MM.1S (cell line): ENCODE measurements at regions not wholly inside any gene's neighbourhood (a gene's known extent, or its start where the extent isn't known, plus 50 kb on each side); places are given as distances from the start of the nearest gene placed in this dataset.

ENCODE experiments used
- DNase-seq: peaks from one replicate; pipeline ENCODE4 v3.0.0-alpha.2; 2015
- H2AFZ ChIP-seq: fragments of 300-600 bp; sonication (generic); 2 replicates; pipeline ENCODE4 v1.6.0; 2016; ENCODE audit warnings: antibody characterized with exemption, low read length
- H3F3A ChIP-seq: fragments of 300-600 bp; sonication (generic); 2 replicates; pipeline ENCODE4 v1.6.1; 2016; ENCODE audit warnings: mild to moderate bottlenecking, antibody characterized with exemption, low read length, moderate library complexity, mixed read lengths; ENCODE audit not compliant: insufficient read depth
- H3K27ac ChIP-seq: fragments of 300-600 bp; sonication (generic); 2 replicates; pipeline ENCODE4 v1.5.1; 2016; ENCODE audit warnings: mild to moderate bottlenecking, low read length
- H3K27me3 ChIP-seq: fragments of 300-600 bp; sonication (generic); replicated peaks from 2 replicates; pipeline ENCODE4 v1.6.0; 2016; ENCODE audit warnings: low read length; ENCODE audit not compliant: insufficient read depth
- H3K36me3 ChIP-seq: fragments of 300-600 bp; sonication (generic); replicated peaks from 2 replicates; pipeline ENCODE4 v1.6.1; 2016; ENCODE audit warnings: mild to moderate bottlenecking, low read length, mixed read lengths; ENCODE audit not compliant: insufficient read depth
- H3K4me1 ChIP-seq: fragments of 300-600 bp; sonication (generic); 2 replicates; pipeline ENCODE4 v1.6.1; 2016; ENCODE audit warnings: low read length, mixed read lengths
- H3K4me2 ChIP-seq: fragments of 300-600 bp; sonication (generic); 2 replicates; pipeline ENCODE4 v1.6.0; 2016; ENCODE audit warnings: low read depth, low read length
- H3K4me3 ChIP-seq: fragments of 300-600 bp; sonication (generic); 2 replicates; pipeline ENCODE4 v1.5.1; 2016; ENCODE audit warnings: low read length, mixed read lengths
- H3K79me2 ChIP-seq: fragments of 300-600 bp; sonication (generic); 2 replicates; pipeline ENCODE4 v1.6.1; 2016; ENCODE audit warnings: mixed run types, low read length, mixed read lengths
- H3K9ac ChIP-seq: fragments of 300-600 bp; sonication (generic); 2 replicates; pipeline ENCODE4 v1.6.1; 2016; ENCODE audit warnings: low read length, mixed read lengths
- H3K9me2 ChIP-seq: fragments of 300-600 bp; sonication (generic); replicated peaks from 2 replicates; pipeline ENCODE4 v1.6.1; 2016; ENCODE audit warnings: mild to moderate bottlenecking, low read length, mixed read lengths; ENCODE audit not compliant: insufficient read depth
- H3K9me3 ChIP-seq: fragments of 300-600 bp; sonication (generic); replicated peaks from 2 replicates; pipeline ENCODE4 v1.6.1; 2016; ENCODE audit warnings: mild to moderate bottlenecking, low read length, mixed read lengths; ENCODE audit not compliant: insufficient read depth
- H4K20me1 ChIP-seq: fragments of 300-600 bp; sonication (generic); 2 replicates; pipeline ENCODE4 v1.6.1; 2016; ENCODE audit warnings: mild to moderate bottlenecking, low read length, moderate library complexity, mixed read lengths; ENCODE audit not compliant: insufficient read depth
- EZH2 ChIP-seq: fragments of 300-600 bp; sonication (generic); optimal IDR thresholded peaks from 2 replicates; pipeline ENCODE3; 2017; ENCODE audit warnings: low read depth, mild to moderate bottlenecking, antibody characterized with exemption, low read length, mixed read lengths
- EZH2phosphoT487 ChIP-seq: fragments of 300-600 bp; sonication (generic); IDR thresholded peaks from 2 replicates; pipeline ENCODE4 v1.6.1; 2018; ENCODE audit warnings: antibody characterized with exemption, low read length
- TF ChIP-seq, protein P1 (sequence below): fragments of 300-600 bp; sonication (generic); IDR thresholded peaks from 2 replicates; pipeline ENCODE4 v1.5.1; 2016; ENCODE audit warnings: antibody characterized with exemption, low read length, mixed read lengths

DNA sequence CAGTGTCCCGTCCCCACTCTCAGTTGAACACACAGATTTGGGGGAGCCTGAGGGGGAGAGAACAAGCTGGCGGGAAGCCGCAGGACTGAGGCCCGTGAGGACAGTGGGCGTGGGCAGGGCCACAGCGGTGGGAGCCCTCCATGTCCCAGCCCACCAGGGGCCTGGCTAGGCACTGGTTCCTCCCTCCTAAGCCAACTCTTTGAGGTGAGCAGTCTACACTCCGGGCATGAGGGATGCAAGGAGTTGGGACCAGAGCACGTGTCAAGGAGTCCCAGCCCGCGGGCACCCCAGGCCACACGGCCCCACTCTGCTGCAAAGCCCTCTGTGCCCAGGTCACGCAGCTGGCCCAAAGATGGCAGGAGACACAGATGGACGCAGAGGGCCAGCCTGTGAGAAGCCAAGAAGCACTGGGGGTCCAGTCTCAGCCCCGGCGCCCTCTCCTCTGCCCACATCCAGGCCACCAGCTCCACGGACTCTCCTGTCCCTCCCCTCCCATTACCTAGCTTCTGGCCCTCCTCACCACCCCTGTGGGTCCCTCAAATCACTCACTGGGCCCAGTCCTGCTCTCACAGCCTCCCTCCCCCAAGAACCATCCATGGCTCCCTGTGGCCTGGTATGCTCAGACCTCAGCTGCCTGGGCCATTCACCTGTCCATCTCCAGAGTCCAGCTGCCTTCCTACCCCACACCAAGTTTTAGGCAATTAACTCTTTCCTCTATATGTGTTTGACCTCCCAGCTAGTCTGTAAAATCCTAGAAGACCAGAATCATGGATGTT, 206.5 kb downstream of the RBFOX3 start:
- no peaks in the 10 kb centered on the region for H4K20me1 ChIP-seq
- no peak overlapping the region for H3K27ac ChIP-seq
- H3K4me2 ChIP-seq, result no peak overlapping the region
- H3K4me3 ChIP-seq, result no peak overlapping the region
- H3K79me2 ChIP-seq, result no peaks in the 10 kb centered on the region
- H3K27me3 ChIP-seq, result peaks cover 93% of the 10 kb centered on the region
- H3K4me1 ChIP-seq, result no peaks in the 10 kb centered on the region
- H3K36me3 ChIP-seq, result no peaks in the 10 kb centered on the region
- DNase-seq, result no peak
- no peaks in the 10 kb centered on the region for H3K9me2 ChIP-seq
- H3K9ac ChIP-seq, result no peak overlapping the region
- TF ChIP-seq EZH2phosphoT487, result no peak
- TF ChIP-seq, protein P1, sequence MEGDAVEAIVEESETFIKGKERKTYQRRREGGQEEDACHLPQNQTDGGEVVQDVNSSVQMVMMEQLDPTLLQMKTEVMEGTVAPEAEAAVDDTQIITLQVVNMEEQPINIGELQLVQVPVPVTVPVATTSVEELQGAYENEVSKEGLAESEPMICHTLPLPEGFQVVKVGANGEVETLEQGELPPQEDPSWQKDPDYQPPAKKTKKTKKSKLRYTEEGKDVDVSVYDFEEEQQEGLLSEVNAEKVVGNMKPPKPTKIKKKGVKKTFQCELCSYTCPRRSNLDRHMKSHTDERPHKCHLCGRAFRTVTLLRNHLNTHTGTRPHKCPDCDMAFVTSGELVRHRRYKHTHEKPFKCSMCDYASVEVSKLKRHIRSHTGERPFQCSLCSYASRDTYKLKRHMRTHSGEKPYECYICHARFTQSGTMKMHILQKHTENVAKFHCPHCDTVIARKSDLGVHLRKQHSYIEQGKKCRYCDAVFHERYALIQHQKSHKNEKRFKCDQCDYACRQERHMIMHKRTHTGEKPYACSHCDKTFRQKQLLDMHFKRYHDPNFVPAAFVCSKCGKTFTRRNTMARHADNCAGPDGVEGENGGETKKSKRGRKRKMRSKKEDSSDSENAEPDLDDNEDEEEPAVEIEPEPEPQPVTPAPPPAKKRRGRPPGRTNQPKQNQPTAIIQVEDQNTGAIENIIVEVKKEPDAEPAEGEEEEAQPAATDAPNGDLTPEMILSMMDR, result no peak
- TF ChIP-seq EZH2, result no peak
- H3K9me3 ChIP-seq, result no peaks in the 10 kb centered on the region
- H2AFZ ChIP-seq, result no peak overlapping the region
- H3F3A ChIP-seq, result no peaks in the 10 kb centered on the region

DNA sequence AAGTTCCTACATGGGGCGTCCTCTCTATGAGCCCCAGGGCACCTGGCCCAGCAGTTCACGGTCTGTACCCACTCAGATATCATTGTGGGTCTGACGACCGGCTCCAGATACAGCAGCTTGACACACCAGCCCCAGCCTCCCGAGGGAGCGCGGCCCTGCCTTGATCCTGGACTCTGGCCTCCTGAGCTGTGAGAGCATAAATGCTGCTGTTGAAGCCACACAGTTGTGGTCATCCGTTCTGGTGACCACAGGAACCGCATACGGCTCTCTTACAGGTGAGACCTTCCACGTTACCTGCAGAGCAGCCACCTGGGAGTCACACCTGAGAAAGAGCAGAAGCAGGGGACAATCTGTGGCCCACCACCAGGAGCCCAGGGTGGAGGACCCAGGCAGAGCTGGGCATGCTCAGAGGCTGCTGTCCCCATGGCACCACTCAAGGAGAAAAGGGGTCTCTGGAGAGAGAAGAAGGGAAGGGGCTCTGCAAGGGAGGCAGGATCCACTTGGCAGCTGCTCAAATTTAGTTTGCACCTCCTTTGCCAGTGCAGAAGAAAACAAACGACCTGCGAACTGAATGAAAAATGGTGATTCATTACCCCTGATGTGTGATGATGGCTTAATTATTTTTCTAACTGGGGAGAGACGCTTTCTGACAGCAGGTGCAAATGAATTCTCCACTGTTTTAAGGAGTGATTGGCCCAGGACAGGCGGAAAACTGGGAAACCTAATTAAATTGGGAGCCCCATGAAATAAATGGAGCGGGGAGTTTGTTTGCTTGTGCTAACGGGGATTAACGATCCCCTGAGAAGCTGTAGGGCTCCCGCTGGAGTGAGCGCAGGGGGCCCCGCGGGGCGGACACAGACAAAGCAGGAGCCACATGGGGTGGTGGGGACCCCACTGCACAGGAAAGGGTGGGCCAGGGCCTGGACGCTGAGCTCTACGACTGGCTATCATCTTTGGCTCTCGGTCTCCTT, 208.9 kb downstream of the RBFOX3 start:
- H3K4me2 ChIP-seq, result no peak overlapping the region
- TF ChIP-seq EZH2phosphoT487 (no peak), EZH2 (no peak)
- TF ChIP-seq, protein P1, result no peak
- no peaks in the 10 kb centered on the region for H3K4me1 ChIP-seq
- H3K4me3 ChIP-seq, result no peak overlapping the region
- H3K36me3 ChIP-seq, result no peaks in the 10 kb centered on the region
- no peaks in the 10 kb centered on the region for H4K20me1 ChIP-seq
- H3F3A ChIP-seq, result no peaks in the 10 kb centered on the region
- no peaks in the 10 kb centered on the region for H3K9me3 ChIP-seq
- no peak for DNase-seq
- peaks cover 93% of the 10 kb centered on the region for H3K27me3 ChIP-seq
- H3K9me2 ChIP-seq, result no peaks in the 10 kb centered on the region
- H3K27ac ChIP-seq, result no peak overlapping the region
- no peak overlapping the region for H3K9ac ChIP-seq
- H2AFZ ChIP-seq, result no peak overlapping the region
- H3K79me2 ChIP-seq, result no peaks in the 10 kb centered on the region

DNA sequence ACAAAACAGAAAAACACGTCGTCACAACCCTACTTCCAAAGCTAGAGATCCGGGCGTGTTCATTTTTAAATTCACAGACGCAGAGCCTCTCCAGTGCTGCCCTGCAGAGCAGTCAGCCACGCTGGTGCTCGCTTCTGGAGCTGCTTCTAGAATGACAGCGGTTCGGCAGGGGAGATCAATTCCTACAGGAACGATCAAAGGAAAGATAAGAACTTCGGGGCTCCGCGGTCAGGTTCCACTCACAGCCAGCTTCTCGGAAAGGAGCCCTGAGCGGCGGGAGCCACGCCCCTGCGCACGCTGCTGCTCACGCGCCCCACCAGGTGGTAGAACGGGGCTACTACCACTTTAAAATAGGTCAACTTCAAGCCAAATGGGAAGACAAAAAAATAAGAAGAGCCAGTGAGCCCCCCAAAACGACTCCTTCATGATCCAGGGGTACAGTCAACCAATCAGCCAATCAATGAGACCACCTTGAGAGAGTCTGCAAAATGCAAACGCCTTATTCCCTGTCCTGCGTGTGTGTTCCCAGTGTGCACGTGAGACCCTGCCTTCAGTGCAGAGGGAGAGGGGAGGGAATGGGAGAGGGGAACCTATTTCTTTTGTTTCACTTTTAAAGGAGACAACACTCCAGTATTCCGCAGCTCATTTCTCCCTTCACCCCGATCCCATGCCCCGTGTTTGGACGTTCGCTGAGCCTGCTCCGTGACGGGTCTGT, 209.7 kb downstream of the RBFOX3 start:
- H4K20me1 ChIP-seq, result no peaks in the 10 kb centered on the region
- H3K79me2 ChIP-seq, result no peaks in the 10 kb centered on the region
- TF ChIP-seq, protein P1, result peak; percentile 88
- no peak for TF ChIP-seq EZH2
- TF ChIP-seq EZH2phosphoT487, result no peak
- H3K27me3 ChIP-seq, result peaks cover 93% of the 10 kb centered on the region
- H3K9me3 ChIP-seq, result no peaks in the 10 kb centered on the region
- H3K36me3 ChIP-seq, result no peaks in the 10 kb centered on the region
- H3F3A ChIP-seq, result no peaks in the 10 kb centered on the region
- no peak overlapping the region for H3K27ac ChIP-seq
- H2AFZ ChIP-seq, result no peak overlapping the region
- H3K4me1 ChIP-seq, result no peaks in the 10 kb centered on the region
- DNase-seq, result peak; percentile 59
- no peaks in the 10 kb centered on the region for H3K9me2 ChIP-seq
- no peak overlapping the region for H3K4me3 ChIP-seq
- peak overlapping the region; percentile 66; the same call in 1 of the 2 replicates for H3K4me2 ChIP-seq
- H3K9ac ChIP-seq, result no peak overlapping the region
